GM19025 (cell line): ENCODE measurements at regions not wholly inside any gene's neighbourhood (a gene's known extent, or its start where the extent isn't known, plus 50 kb on each side); places are given as distances from the start of the nearest gene placed in this dataset.
"Not testable (repeated sequence)": the region's sequence is repeated elsewhere in the genome, so short reads cannot be mapped to it uniquely, and the experiment has no call there.

Source experiments
- ATAC-seq: cut with Tn5 transposase; IDR thresholded peaks from one replicate; pipeline ENCODE4 v1.9.1; 2021; ENCODE audit warnings: mild to moderate bottlenecking, low read depth, moderate library complexity; ENCODE audit not compliant: unreplicated experiment

DNA sequence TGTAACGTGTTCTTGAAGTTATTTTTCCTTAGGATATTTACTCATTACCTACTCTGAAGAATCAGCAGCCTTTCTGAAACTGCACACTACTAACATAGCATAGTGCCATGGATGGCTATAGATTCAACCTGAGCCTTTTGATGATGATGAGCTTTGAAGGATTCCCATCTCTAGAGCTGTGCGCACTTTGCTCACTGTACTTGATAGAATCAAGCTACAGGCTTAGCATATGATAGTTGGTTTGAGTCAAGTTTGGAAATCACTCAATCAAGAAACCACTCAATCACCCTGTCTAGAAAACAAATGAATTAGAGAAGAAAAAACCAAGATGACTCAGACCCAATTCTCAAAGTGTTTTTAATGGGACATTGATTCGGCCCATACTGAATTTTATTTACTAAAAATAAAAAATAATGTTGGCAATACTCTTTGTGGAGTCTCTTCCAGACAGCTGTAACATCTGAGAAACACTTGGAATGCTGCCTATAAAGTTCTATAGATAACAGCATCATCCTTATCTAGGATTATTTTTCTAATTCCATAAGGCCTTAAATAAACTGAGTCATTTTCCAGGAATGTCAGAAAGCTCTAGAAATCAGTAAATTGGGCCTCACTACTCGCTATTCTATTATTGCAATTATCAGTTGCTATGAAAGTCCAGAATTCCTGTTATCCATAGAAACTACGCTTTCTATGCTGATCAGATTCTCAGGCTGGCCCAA is 259.0 kb upstream of the ERBB4 start:
- no peak for ATAC-seq

GRCh38 chr2:212794471-212794870 is 255.9 kb upstream of the ERBB4 start:
- ATAC-seq = peak; percentile 58

- no peak for ATAC-seq
Observed at GRCh38 chr2:212791569-212791968, 253.0 kb upstream of the ERBB4 start.

GRCh38 chr2:212786088-212786487 is 247.5 kb upstream of the ERBB4 start:
- not testable (repeated sequence) for ATAC-seq

DNA sequence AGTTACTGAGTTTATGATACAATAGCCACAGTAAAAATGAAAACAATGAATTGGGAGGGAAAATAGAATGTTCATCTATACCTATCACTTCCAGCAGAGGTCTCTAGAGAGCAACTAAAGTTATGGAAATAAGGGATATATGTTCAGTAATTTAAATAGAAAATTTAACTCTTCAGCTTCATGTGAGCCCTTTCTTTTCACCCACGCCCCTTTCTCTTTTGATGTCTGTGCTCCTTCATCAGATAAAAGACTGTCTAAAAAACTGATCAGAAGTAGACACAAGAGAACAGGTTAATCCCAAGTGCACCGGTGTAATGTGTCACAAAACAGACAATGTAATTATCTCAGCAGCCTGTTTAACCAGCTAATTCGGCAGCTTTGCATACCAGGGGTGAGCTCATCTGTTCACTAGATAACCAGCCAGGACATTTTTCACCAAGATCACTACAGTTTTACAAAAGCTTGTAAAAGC is 238.5 kb upstream of the ERBB4 start:
- ATAC-seq = no peak

- ATAC-seq = no peak
Observed at GRCh38 chr2:212773808-212774339, 235.3 kb upstream of the ERBB4 start.

GRCh38 chr2:212770240-212770639 is 231.6 kb upstream of the ERBB4 start:
- ATAC-seq = no peak

- no peak for ATAC-seq
Observed at GRCh38 chr2:212766921-212767320, 228.3 kb upstream of the ERBB4 start.

DNA sequence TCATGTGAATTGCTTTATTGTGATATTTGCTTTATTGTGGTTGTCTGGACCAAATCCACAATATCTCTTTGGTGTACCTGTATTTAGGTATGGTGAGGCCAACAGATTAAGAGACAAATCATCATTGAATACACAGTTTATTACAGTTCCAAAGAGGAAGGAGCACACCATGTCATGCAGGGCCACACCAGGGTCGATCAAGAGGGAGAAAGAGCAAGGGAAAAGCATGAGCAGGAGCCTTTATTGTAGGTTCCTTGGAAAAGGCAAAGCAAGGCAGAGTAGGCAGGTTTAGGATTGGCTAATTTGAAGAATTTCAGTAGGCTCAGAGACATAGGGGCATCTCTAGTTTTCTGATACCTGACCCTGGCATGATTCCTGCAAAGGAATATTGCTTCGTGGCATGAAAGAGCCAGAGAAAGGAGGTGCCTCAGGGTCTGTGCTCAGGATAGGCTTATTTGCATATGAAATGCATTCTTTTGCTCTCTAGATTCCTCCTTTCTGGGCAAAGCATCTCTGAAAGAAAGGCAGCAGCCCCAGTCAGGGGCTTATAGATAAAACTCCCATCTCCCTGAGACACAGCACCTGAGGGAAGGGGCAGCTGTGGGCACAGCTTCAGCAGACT is 214.2 kb upstream of the ERBB4 start:
- no peak for ATAC-seq

- ATAC-seq = peak; percentile 79
Observed at GRCh38 chr2:212745359-212745758, 206.8 kb upstream of the ERBB4 start.

DNA sequence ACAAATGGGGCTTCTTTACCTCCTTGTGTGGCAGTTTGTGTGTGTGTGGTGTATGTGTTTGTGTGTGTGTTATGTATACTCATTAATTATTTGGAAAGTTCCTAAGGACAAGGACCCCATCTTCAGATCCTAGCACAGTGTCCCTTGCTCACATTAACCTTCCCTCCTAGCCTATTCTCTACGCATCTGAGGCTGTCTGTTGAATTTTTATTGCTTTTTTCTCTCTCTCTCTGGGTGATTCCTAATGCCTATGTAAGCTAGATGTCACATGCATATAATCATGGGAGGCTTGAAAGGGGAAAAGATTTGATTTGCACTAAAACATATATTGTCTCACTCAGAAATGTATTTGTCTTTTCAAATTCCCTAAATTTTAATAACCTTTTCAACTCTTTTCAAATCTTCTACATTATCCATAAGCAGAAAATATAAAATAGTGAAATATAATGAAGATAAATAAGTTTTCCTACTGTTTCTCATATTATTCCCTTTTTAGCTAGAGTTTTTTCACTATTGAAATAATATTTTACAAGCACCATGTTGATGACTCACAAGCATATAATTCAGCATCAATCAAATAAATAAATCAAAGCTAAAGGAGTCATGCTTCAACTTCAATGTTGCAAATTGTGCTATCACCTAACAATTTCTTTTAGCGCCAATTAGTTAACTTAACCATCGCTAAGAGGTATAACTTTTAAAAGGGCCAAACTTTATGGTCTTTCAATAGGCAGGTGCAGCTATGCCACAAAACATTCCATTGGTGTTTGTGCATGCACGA is 199.0 kb upstream of the ERBB4 start:
- no peak for ATAC-seq

DNA sequence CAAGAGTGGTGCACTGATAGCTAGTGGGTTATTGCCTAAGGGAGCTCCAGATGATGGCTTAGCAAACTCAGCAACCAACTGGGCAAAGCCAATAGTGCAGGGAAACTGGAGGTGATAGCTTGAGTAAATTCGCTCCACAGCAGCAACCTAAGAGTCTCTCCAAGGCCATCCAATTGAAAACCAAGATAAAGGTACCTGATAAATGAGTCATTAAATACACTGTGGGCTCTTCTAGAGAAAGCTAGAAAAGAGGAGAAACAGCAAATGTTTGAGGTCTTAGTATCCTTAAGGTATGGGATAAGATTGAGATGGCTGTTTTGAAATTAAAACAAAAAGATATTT is 197.8 kb upstream of the ERBB4 start:
- no peak for ATAC-seq

GRCh38 chr2:212733273-212733672 is 194.7 kb upstream of the ERBB4 start:
- no peak for ATAC-seq

DNA sequence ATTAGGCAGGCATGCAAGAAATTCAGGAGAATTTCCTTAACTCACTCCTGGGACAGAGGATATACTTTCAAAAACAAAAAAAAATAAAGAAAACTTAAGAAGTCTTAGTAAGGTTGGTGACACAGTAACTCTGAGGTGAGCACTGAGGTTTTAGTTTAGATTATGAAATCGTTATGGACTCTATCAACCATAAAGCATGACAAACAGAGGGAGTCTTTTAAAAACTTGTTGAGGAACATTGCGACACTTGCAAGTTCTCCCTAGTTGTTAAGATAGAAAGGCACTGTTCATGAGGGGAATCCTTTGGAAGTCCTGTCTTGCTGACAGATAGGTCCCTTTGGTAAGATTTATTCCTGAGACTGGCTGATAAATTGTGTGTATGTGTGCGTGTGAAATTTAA is 194.3 kb upstream of the ERBB4 start:
- ATAC-seq = no peak

- ATAC-seq = peak; percentile 59
Observed at GRCh38 chr2:212730994-212731393, 192.4 kb upstream of the ERBB4 start.

GRCh38 chr2:212728717-212729116 is 190.1 kb upstream of the ERBB4 start:
- ATAC-seq = no peak

- ATAC-seq = peak; percentile 52
Observed at GRCh38 chr2:212727751-212728150, 189.1 kb upstream of the ERBB4 start.

DNA sequence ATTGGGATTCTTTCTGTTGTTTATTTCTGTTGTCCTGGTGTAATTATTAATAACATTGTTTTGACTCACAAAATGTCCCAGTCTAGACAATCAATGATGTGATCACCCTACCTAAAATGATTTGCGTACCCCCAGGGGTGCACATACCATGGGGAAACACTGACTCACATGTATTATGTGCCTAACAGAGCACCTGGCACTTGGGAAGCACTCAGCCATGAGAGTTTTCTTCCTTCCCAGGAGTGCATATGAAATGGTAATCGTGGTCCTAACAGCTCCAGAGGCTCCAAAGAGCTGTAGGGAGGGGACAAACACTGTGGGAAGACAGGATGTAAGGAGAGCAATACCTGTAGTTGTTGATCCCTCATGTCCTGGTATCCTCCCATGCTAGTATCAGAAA is 187.8 kb upstream of the ERBB4 start:
- ATAC-seq = no peak

DNA sequence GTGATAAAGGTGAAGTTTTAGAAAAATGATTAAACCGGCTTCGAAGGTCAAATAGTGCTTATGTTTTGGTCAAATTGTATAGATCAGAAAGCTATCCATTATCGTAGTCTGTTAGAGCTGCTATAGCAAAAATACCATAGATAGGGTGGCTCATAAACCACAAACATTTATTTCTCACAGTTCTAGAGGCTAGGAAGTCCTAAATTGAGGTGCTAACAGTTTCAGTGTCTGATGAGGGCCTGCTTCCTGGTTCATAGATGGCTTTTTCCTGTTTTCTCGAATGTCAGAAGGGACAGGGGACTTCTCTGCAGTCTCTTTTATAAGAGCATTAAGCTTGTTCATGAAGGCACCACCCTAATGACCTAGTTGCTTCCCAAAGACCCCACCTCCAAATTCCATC is 186.6 kb upstream of the ERBB4 start:
- no peak for ATAC-seq

DNA sequence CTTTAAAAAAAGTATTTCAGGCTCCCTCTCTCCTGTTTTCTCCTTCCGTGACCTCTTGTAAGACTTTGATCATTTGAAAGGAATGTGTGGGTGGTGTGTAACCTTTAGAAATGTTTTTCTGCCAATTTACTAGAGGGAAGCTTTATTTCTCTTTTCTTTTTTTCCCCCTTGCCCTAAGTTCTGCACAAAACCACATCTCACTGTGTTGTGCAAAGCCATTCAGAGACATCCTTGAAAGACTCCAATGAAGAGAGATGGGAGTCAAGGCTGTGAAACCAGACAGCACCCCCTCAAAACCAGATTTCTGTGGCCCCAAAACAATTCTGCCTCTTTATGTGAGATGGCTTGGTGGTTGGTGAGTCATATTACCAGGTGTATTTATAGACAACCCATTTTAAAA is 184.6 kb upstream of the ERBB4 start:
- ATAC-seq = no peak

GRCh38 chr2:212722046-212722445 is 183.4 kb upstream of the ERBB4 start:
- ATAC-seq = no peak
